ENCODE measurements at regions not wholly inside any gene's neighbourhood (a gene's known extent, or its start where the extent isn't known, plus 50 kb on each side); places are given as distances from the start of the nearest gene placed in this dataset.

- H3K4me3 ChIP-seq (ENCODE audit: low read length), result no peak overlapping the region
- H3K27ac ChIP-seq (ENCODE audit: low read depth, low read length), result no peak overlapping the region
- Mint-ChIP-seq H3K27me3 (peaks cover 0 to 9% of the 10 kb centered on the region in 2 donors), H3K4me3 (no peak overlapping the region), H3K27ac (no peak overlapping the region), H3K9me3 (peaks cover 0 to 2% (median 0%) of the 10 kb centered on the region in 5 donors), H3K36me3 (no peaks in the 10 kb centered on the region), H3K4me1 (no peaks in the 10 kb centered on the region)
- ChIA-PET POLR2A (no interaction called here), CTCF (no interaction called here)
- H3K4me1 ChIP-seq (ENCODE audit: insufficient read depth, low read length), result no peaks in the 10 kb centered on the region
- no peaks in the 10 kb centered on the region for H3K9me3 ChIP-seq (ENCODE audit: low read length)
- H3K36me3 ChIP-seq (ENCODE audit: insufficient read depth, low read length), result no peaks in the 10 kb centered on the region
- DNase-seq, result no peak
- no peaks in the 10 kb centered on the region for H3K27me3 ChIP-seq (ENCODE audit: insufficient read depth, low read length, poor library complexity, severe bottlenecking)
Observed at GRCh38 chr1:14371771-14372497, 226.6 kb upstream of the KAZN start.

- H3K27ac ChIP-seq (ENCODE audit: low read depth, low read length), result no peak overlapping the region
- H3K4me1 ChIP-seq (ENCODE audit: insufficient read depth, low read length), result no peaks in the 10 kb centered on the region
- no peaks in the 10 kb centered on the region for H3K9me3 ChIP-seq (ENCODE audit: low read length)
- H3K36me3 Mint-ChIP-seq, result no peaks in the 10 kb centered on the region
- H3K27me3 Mint-ChIP-seq, result peaks cover 0 to 9% of the 10 kb centered on the region in 2 donors
- no peaks in the 10 kb centered on the region for H3K36me3 ChIP-seq (ENCODE audit: insufficient read depth, low read length)
- H3K27me3 ChIP-seq (ENCODE audit: insufficient read depth, low read length, poor library complexity, severe bottlenecking), result no peaks in the 10 kb centered on the region
- DNase-seq, result no peak
- ChIA-PET POLR2A (no interaction called here), CTCF (no interaction called here)
- H3K4me3 ChIP-seq (ENCODE audit: low read length), result no peak overlapping the region
- no peak overlapping the region for H3K27ac Mint-ChIP-seq
- no peaks in the 10 kb centered on the region for H3K4me1 Mint-ChIP-seq
- H3K4me3 Mint-ChIP-seq, result no peak overlapping the region
- peaks cover 0 to 2% (median 0%) of the 10 kb centered on the region in 5 donors for H3K9me3 Mint-ChIP-seq
Observed at GRCh38 chr1:14372526-14372925, 226.0 kb upstream of the KAZN start.

- peaks cover 0 to 5% of the 10 kb centered on the region in 2 donors for H3K27me3 Mint-ChIP-seq
- peaks cover 0 to 4% (median 0%) of the 10 kb centered on the region in 5 donors for H3K9me3 Mint-ChIP-seq
- Histone ChIP-seq H3K4me1 (ENCODE audit: insufficient read depth, low read length) (no peaks in the 10 kb centered on the region), H3K27me3 (ENCODE audit: insufficient read depth, low read length, poor library complexity, severe bottlenecking) (no peaks in the 10 kb centered on the region), H3K4me3 (ENCODE audit: low read length) (no peak overlapping the region), H3K27ac (ENCODE audit: low read depth, low read length) (no peak overlapping the region), H3K36me3 (ENCODE audit: insufficient read depth, low read length) (no peaks in the 10 kb centered on the region), H3K9me3 (ENCODE audit: low read length) (no peaks in the 10 kb centered on the region)
- no peak for DNase-seq
- no peak overlapping the region for H3K27ac Mint-ChIP-seq
- ChIA-PET CTCF (no interaction called here), POLR2A (no interaction called here)
- H3K4me3 Mint-ChIP-seq, result no peak overlapping the region
- no peaks in the 10 kb centered on the region for H3K36me3 Mint-ChIP-seq
- H3K4me1 Mint-ChIP-seq, result no peaks in the 10 kb centered on the region
Observed at GRCh38 chr1:14373081-14373758, 225.3 kb upstream of the KAZN start.

- no peak for DNase-seq
- H3K4me3 Mint-ChIP-seq, result no peak overlapping the region
- Histone ChIP-seq H3K4me3 (ENCODE audit: low read length) (no peak overlapping the region), H3K4me1 (ENCODE audit: insufficient read depth, low read length) (no peaks in the 10 kb centered on the region), H3K27ac (ENCODE audit: low read depth, low read length) (no peak overlapping the region), H3K36me3 (ENCODE audit: insufficient read depth, low read length) (no peaks in the 10 kb centered on the region), H3K9me3 (ENCODE audit: low read length) (no peaks in the 10 kb centered on the region), H3K27me3 (ENCODE audit: insufficient read depth, low read length, poor library complexity, severe bottlenecking) (no peaks in the 10 kb centered on the region)
- no peak overlapping the region for H3K27ac Mint-ChIP-seq
- no peaks in the 10 kb centered on the region for H3K27me3 Mint-ChIP-seq
- H3K4me1 Mint-ChIP-seq, result no peaks in the 10 kb centered on the region
- no peaks in the 10 kb centered on the region for H3K36me3 Mint-ChIP-seq
- POLR2A ChIA-PET, result no interaction called here
- CTCF ChIA-PET, result no interaction called here
- peaks cover 2 to 21% (median 7%) of the 10 kb centered on the region in 5 donors for H3K9me3 Mint-ChIP-seq
Observed at GRCh38 chr1:14375226-14375625, 223.3 kb upstream of the KAZN start.

GRCh38 chr1:14377386-14377785 lies 221.1 kb upstream of the KAZN start:
- DNase-seq, result no peak

GRCh38 chr1:14380408-14380807 lies 218.1 kb upstream of the KAZN start:
- no peak overlapping the region for H3K4me3 ChIP-seq (ENCODE audit: low read length)
- no peak for DNase-seq
- Mint-ChIP-seq H3K36me3 (no peaks in the 10 kb centered on the region), H3K27ac (no peak overlapping the region), H3K9me3 (peaks cover 17 to 41% (median 26%) of the 10 kb centered on the region in 5 donors), H3K4me3 (no peak overlapping the region), H3K4me1 (no peaks in the 10 kb centered on the region), H3K27me3 (no peaks in the 10 kb centered on the region)
- no peak overlapping the region for H3K27ac ChIP-seq (ENCODE audit: low read depth, low read length)
- no peaks in the 10 kb centered on the region for H3K4me1 ChIP-seq (ENCODE audit: insufficient read depth, low read length)
- CTCF ChIA-PET, result no interaction called here
- POLR2A ChIA-PET, result no interaction called here
- H3K9me3 ChIP-seq (ENCODE audit: low read length), result peaks cover 4% of the 10 kb centered on the region
- H3K36me3 ChIP-seq (ENCODE audit: insufficient read depth, low read length), result no peaks in the 10 kb centered on the region
- no peaks in the 10 kb centered on the region for H3K27me3 ChIP-seq (ENCODE audit: insufficient read depth, low read length, poor library complexity, severe bottlenecking)

More at GRCh38 chr1:14377386-14377785, 221.1 kb upstream of the KAZN start:
- CTCF ChIA-PET, result no interaction called here
- Histone ChIP-seq H3K36me3 (ENCODE audit: insufficient read depth, low read length) (no peaks in the 10 kb centered on the region), H3K27me3 (ENCODE audit: insufficient read depth, low read length, poor library complexity, severe bottlenecking) (no peaks in the 10 kb centered on the region), H3K4me3 (ENCODE audit: low read length) (no peak overlapping the region), H3K27ac (ENCODE audit: low read depth, low read length) (no peak overlapping the region), H3K4me1 (ENCODE audit: insufficient read depth, low read length) (no peaks in the 10 kb centered on the region), H3K9me3 (ENCODE audit: low read length) (peaks cover 4% of the 10 kb centered on the region)
- peaks cover 17 to 39% (median 24%) of the 10 kb centered on the region in 5 donors for H3K9me3 Mint-ChIP-seq
- no peaks in the 10 kb centered on the region for H3K4me1 Mint-ChIP-seq
- no peaks in the 10 kb centered on the region for H3K27me3 Mint-ChIP-seq
- POLR2A ChIA-PET, result no interaction called here
- H3K4me3 Mint-ChIP-seq, result no peak overlapping the region
- no peaks in the 10 kb centered on the region for H3K36me3 Mint-ChIP-seq
- H3K27ac Mint-ChIP-seq, result no peak overlapping the region

- H3K27ac Mint-ChIP-seq, result no peak overlapping the region
- no peaks in the 10 kb centered on the region for H3K4me1 Mint-ChIP-seq
- H3K36me3 Mint-ChIP-seq, result no peaks in the 10 kb centered on the region
- POLR2A ChIA-PET, result no interaction called here
- peaks cover 2 to 21% (median 7%) of the 10 kb centered on the region in 5 donors for H3K9me3 Mint-ChIP-seq
- Histone ChIP-seq H3K27ac (ENCODE audit: low read depth, low read length) (no peak overlapping the region), H3K27me3 (ENCODE audit: insufficient read depth, low read length, poor library complexity, severe bottlenecking) (no peaks in the 10 kb centered on the region), H3K9me3 (ENCODE audit: low read length) (no peaks in the 10 kb centered on the region), H3K4me1 (ENCODE audit: insufficient read depth, low read length) (no peaks in the 10 kb centered on the region), H3K4me3 (ENCODE audit: low read length) (no peak overlapping the region), H3K36me3 (ENCODE audit: insufficient read depth, low read length) (no peaks in the 10 kb centered on the region)
- H3K4me3 Mint-ChIP-seq, result no peak overlapping the region
- no peak for DNase-seq
- CTCF ChIA-PET, result no interaction called here
- peaks cover 6 to 7% of the 10 kb centered on the region in 2 donors for H3K27me3 Mint-ChIP-seq
Observed at GRCh38 chr1:14390816-14391215, 207.7 kb upstream of the KAZN start.

GRCh38 chr1:14392161-14392858 lies 206.2 kb upstream of the KAZN start:
- no peak overlapping the region for H3K4me3 Mint-ChIP-seq
- peaks cover 3 to 7% of the 10 kb centered on the region in 2 donors for H3K27me3 Mint-ChIP-seq
- Histone ChIP-seq H3K9me3 (ENCODE audit: low read length) (no peaks in the 10 kb centered on the region), H3K27ac (ENCODE audit: low read depth, low read length) (no peak overlapping the region), H3K4me1 (ENCODE audit: insufficient read depth, low read length) (no peaks in the 10 kb centered on the region), H3K4me3 (ENCODE audit: low read length) (no peak overlapping the region), H3K36me3 (ENCODE audit: insufficient read depth, low read length) (no peaks in the 10 kb centered on the region), H3K27me3 (ENCODE audit: insufficient read depth, low read length, poor library complexity, severe bottlenecking) (no peaks in the 10 kb centered on the region)
- no peaks in the 10 kb centered on the region for H3K4me1 Mint-ChIP-seq
- H3K36me3 Mint-ChIP-seq, result no peaks in the 10 kb centered on the region
- ChIA-PET CTCF (no interaction called here), POLR2A (no interaction called here)
- DNase-seq, result no peak
- H3K27ac Mint-ChIP-seq, result no peak overlapping the region
- peaks cover 2 to 18% (median 7%) of the 10 kb centered on the region in 5 donors for H3K9me3 Mint-ChIP-seq
